ENCODE measurements at regions not wholly inside any gene's neighbourhood (a gene's known extent, or its start where the extent isn't known, plus 50 kb on each side); places are given as distances from the start of the nearest gene placed in this dataset.

GRCh38 chr2:19111354-19111753 is 247.1 kb downstream of the OSR1 start:
- no peak for TF ChIP-seq CTCF (IDR thresholded peaks at IDR 0.05)
- TF ChIP-seq POLR2A (IDR thresholded peaks at IDR 0.05) = no peak

Measured in esophagus squamous epithelium (tissue), 4 donors.